GM12865 (cell line): ENCODE measurements at regions not wholly inside any gene's neighbourhood (a gene's known extent, or its start where the extent isn't known, plus 50 kb on each side); places are given as distances from the start of the nearest gene placed in this dataset.

ENCODE experiments used
- DNase-seq: peaks from one replicate; pipeline ENCODE4 v3.0.0; 2010; ENCODE audit warnings: low read depth
- H3K4me3 ChIP-seq: 2 replicates; pipeline ENCODE4 v1.5.1; 2011; ENCODE audit warnings: mild to moderate bottlenecking, low read depth, low read length, control low read depth
- TF ChIP-seq, protein P1 (sequence below): IDR thresholded peaks from 2 replicates; pipeline ENCODE4 v1.5.1; 2011; ENCODE audit warnings: low read length, control low read depth, low read depth, inconsistent platforms; ENCODE audit not compliant: insufficient read depth; ENCODE audit errors: missing control alignments

DNA sequence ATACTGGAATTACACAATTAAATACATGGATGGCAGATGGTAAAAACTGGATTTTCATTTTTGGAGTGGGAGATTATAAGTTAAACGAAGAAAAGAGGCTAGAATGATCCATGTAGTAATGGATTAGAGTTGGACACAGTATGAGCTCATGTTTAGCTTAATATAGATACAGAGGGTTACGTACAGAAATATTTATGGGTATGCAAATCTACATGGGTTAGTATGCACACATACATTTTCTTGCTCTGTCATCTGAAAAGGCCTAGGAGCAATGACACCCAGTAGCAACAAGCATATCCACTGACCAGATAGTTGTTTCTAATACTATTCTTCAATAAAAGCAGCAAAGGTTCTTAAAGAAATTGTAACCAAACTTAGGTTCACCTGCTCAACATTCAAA lies 366.4 kb downstream of the SEMA3D start:
- no peak for DNase-seq
- TF ChIP-seq, protein P1, sequence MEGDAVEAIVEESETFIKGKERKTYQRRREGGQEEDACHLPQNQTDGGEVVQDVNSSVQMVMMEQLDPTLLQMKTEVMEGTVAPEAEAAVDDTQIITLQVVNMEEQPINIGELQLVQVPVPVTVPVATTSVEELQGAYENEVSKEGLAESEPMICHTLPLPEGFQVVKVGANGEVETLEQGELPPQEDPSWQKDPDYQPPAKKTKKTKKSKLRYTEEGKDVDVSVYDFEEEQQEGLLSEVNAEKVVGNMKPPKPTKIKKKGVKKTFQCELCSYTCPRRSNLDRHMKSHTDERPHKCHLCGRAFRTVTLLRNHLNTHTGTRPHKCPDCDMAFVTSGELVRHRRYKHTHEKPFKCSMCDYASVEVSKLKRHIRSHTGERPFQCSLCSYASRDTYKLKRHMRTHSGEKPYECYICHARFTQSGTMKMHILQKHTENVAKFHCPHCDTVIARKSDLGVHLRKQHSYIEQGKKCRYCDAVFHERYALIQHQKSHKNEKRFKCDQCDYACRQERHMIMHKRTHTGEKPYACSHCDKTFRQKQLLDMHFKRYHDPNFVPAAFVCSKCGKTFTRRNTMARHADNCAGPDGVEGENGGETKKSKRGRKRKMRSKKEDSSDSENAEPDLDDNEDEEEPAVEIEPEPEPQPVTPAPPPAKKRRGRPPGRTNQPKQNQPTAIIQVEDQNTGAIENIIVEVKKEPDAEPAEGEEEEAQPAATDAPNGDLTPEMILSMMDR, result no peak
- H3K4me3 ChIP-seq, result no peak overlapping the region

DNA sequence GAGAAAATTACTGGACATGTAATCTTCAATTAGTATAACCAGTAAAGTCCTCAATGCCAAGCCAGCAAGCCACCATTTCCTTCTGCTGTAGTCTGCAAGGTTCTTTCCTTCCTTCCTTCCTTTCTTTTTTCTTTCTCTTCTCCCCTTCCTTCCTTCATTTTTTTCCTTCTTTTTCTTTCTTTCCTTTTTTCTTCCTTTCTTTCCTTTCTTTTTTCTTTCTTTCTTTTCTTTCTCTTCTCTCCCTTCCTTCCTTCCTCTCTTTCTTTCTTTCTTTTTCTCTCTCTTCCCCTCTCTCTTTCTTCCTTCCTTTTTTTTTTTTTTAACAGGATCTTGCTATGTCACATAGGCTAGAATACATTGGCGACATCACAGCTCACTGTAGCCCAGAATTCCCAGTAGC lies 369.8 kb downstream of the SEMA3D start:
- H3K4me3 ChIP-seq, result no peak overlapping the region
- DNase-seq, result no peak
- TF ChIP-seq, protein P1, result no peak

DNA sequence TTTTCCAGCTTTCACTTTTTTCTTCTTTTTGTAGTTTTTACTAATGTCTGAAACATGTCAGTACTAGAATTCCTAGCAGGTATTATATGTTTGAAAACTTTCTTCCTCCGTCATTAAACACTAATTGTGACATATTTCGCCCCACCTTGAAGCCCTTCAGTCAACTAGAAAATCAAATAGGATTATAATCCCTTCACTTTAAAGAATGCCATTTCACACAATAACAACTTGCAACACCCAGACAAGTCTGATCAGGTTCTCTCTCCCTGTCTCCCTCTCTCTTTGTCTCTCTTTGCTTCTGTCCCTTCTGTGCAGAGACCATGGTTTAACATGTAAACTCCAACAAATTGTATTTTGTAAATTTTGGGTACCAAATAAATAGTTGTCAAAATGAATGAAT lies 373.5 kb downstream of the SEMA3D start:
- no peak for DNase-seq
- H3K4me3 ChIP-seq, result no peak overlapping the region
- TF ChIP-seq, protein P1, result no peak

DNA sequence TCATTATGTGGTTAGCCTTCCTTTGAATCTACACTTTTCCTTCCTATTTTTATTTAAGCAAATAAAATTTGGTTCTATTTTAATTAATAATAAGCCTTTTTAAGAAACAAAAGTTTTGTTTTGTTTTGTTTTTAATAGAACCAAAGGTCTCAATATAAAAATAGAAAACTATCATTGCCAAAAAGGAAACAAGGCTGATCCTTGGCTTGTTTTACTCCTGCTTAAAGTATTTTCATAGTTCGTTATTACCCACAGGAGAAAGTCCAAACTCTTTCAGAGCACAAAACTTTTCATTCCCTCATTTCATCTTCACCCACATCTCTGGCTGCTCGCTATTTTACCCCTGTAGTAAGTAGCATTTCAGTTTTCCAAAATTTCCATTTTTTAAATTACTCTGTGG lies 374.8 kb downstream of the SEMA3D start:
- H3K4me3 ChIP-seq, result no peak overlapping the region
- TF ChIP-seq, protein P1, result no peak
- DNase-seq, result no peak

DNA sequence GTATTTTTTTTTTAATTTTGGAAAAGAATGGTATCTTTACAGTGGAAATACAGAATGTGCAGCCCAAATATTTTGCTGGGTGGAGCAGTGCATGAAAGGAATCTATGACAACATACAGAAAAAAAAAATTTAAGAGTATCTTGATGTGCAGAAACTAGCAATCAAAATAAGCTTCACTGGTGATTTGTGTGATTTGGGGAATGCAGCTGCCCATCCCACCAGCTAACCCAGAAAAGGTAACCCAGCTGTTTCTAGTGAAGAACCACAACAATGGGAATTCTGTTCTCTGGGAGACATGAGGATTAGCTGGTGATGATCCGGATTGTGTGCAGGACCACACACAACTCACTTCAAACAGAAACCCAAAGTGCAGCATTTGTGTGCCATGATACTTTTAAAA lies 375.5 kb downstream of the SEMA3D start:
- TF ChIP-seq, protein P1, result no peak
- no peak for DNase-seq
- no peak overlapping the region for H3K4me3 ChIP-seq

DNA sequence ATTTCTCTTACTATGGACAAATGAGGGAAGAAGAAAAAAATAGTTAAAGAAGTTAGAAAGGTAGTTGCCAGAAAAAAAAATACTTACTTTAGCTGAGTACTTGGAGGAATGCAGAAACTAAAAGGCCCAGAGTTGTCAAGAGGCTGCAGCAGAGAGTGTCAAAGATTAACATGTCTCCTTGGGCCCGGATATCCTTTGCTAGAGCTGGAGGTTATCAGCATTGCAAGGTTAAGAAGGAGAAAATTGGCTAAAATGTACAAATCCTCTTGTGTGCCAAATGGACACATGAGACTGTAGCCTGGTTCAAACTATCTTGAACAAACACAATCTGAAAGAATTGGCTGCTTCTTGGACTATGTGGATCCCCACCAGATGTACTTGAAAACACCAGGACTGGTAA lies 377.0 kb downstream of the SEMA3D start:
- DNase-seq, result no peak
- no peak overlapping the region for H3K4me3 ChIP-seq
- TF ChIP-seq, protein P1, result no peak

DNA sequence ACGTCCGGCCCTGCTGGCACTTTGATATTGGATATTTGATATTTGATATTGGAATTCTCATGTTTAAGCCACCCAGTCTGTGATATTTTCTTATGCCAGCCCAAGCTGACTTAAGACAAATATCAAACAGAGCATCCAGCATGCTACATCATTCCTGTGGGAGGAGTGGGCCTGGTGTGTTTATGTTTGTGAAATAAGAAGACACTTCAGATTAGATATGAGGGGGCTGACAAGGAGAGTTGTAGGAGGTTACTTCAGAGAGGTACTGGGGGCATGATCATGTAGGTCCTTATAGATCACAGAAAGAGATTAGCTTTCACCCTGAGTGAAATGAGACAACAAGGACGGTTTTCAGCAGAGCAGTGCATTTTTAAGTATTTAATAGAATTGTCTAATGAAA lies 382.9 kb downstream of the SEMA3D start:
- DNase-seq, result no peak
- no peak overlapping the region for H3K4me3 ChIP-seq
- TF ChIP-seq, protein P1, result no peak
